Ishikawa (cell line): ENCODE measurements at regions not wholly inside any gene's neighbourhood (a gene's known extent, or its start where the extent isn't known, plus 50 kb on each side); places are given as distances from the start of the nearest gene placed in this dataset.

Experiments
- CEBPB ChIP-seq: IDR thresholded peaks from 2 replicates; pipeline ENCODE4 v1.6.1; 2012
- FOXM1 ChIP-seq: IDR thresholded peaks from 2 replicates; pipeline ENCODE4 v1.6.1; 2012; ENCODE audit warnings: low read depth, borderline replicate concordance
- MAX ChIP-seq: IDR thresholded peaks from 2 replicates; pipeline ENCODE4 v1.6.1; 2012
- NFIC ChIP-seq: IDR thresholded peaks from 2 replicates; pipeline ENCODE4 v1.6.1; 2012
- RAD21 ChIP-seq: IDR thresholded peaks from 2 replicates; pipeline ENCODE4 v1.6.1; 2012; ENCODE audit warnings: low read depth
- TAF1 ChIP-seq: IDR thresholded peaks from 2 replicates; pipeline ENCODE4 v1.6.1; 2012; ENCODE audit warnings: low read depth, mild to moderate bottlenecking
- TCF12 ChIP-seq: IDR thresholded peaks from 2 replicates; pipeline ENCODE4 v1.6.1; 2012; ENCODE audit warnings: low read depth
- TEAD4 ChIP-seq: IDR thresholded peaks from 2 replicates; pipeline ENCODE4 v1.6.1; 2012
- ZBTB7A ChIP-seq: IDR thresholded peaks from 2 replicates; pipeline ENCODE4 v1.6.1; 2012; ENCODE audit warnings: low read depth

DNA sequence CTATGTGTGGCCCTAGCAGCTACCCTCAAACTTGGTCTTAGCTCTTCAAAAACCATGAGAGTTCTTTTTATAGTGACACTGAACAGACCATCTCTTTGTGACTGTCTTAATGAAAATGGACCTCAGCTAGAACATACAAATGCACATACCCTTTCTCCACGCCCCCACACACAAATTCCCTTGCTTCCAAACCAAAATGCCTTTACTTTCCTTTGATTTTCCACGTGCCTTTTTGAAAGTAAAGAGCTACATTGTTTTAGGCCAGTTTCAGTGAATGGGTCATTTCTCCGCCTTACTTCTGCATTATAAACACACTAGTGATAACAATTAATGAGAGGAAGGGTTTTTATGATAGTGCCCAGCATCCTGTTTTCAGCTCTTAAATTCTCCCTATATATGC is 105.8 kb upstream of the EFNA5 start:
- TF ChIP-seq FOXM1 (no peak), CEBPB (no peak), MAX (no peak), RAD21 (no peak), ZBTB7A (no peak), TCF12 (no peak), TAF1 (no peak), TEAD4 (no peak), NFIC (no peak)
